Lower leg skin (tissue), 4 donors: ENCODE measurements at regions not wholly inside any gene's neighbourhood (a gene's known extent, or its start where the extent isn't known, plus 50 kb on each side); places are given as distances from the start of the nearest gene placed in this dataset.

Experiments used
- DNase-seq, 2 donors: peaks; one replicate each; pipeline ENCODE4 v3.0.0-alpha.2; 2019; ENCODE audit warnings: low spot score in 2 of 2
- H3K4me3 ChIP-seq: fragments of 200-600 bp; sonication (generic); 2 replicates; pipeline ENCODE4 v1.5.1; 2017; ENCODE audit warnings: mild to moderate bottlenecking, low read depth; ENCODE audit not compliant: poor library complexity, severe bottlenecking
- POLR2A ChIP-seq, 2 donors: fragments of 450-650 bp; IDR thresholded peaks; one replicate each; pipeline ENCODE4 v1.6.1; 2016 to 2017; ENCODE audit warnings: antibody characterized with exemption in 2 of 2, mild to moderate bottlenecking in 1 of 2, moderate library complexity in 1 of 2
- WGBS, 2 donors: methylation state at CpG; one replicate each; pipeline ENCODE4 v1.1.5; 2018; 5-methylcytosine and 5-hydroxymethylcytosine counted together
- intact Hi-C: fragments of 100-400 bp; cut with DNase I; formaldehyde crosslinking; loops from one replicate; pipeline ENCODE4 v1.15.0; 2023; ENCODE audit warnings: low total_unique reads
- TF ChIP-seq, protein P1 (sequence below), 3 donors: fragments of 450-650 bp; IDR thresholded peaks; one replicate each; pipeline ENCODE4 v1.5.1; 2016; ENCODE audit warnings: antibody characterized with exemption in 3 of 3, mild to moderate bottlenecking in 3 of 3, moderate library complexity in 2 of 3

DNA sequence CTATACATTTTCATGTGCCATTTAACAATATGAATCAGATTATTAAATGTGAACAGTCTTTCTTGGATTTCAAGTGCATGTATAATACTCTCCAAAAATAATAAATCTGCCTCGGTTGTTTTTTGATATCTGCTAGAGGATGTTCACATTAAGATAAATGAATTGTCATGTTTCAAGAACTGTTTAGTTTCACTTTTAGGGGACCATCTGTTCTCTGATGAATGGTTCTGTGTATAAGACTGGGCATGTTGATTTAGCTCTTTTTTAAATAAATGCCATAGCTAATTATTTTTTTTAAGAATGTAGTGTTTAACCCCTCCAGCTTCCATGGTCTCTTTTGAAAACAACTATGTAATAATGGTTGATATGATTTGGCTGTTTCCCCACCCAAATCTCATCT is 1245.1 kb upstream of the ADGRL4 start:
- H3K4me3 ChIP-seq = no peak overlapping the region
- intact Hi-C loops = no loop called here
- no peak for DNase-seq
- WGBS, 2 donors = 28 to 32% methylated on average over 1 of the region's 1 CpG
- TF ChIP-seq POLR2A (IDR thresholded peaks at IDR 0.05) = no peak
- TF ChIP-seq, protein P1, sequence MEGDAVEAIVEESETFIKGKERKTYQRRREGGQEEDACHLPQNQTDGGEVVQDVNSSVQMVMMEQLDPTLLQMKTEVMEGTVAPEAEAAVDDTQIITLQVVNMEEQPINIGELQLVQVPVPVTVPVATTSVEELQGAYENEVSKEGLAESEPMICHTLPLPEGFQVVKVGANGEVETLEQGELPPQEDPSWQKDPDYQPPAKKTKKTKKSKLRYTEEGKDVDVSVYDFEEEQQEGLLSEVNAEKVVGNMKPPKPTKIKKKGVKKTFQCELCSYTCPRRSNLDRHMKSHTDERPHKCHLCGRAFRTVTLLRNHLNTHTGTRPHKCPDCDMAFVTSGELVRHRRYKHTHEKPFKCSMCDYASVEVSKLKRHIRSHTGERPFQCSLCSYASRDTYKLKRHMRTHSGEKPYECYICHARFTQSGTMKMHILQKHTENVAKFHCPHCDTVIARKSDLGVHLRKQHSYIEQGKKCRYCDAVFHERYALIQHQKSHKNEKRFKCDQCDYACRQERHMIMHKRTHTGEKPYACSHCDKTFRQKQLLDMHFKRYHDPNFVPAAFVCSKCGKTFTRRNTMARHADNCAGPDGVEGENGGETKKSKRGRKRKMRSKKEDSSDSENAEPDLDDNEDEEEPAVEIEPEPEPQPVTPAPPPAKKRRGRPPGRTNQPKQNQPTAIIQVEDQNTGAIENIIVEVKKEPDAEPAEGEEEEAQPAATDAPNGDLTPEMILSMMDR (IDR thresholded peaks at IDR 0.05) = no peak

DNA sequence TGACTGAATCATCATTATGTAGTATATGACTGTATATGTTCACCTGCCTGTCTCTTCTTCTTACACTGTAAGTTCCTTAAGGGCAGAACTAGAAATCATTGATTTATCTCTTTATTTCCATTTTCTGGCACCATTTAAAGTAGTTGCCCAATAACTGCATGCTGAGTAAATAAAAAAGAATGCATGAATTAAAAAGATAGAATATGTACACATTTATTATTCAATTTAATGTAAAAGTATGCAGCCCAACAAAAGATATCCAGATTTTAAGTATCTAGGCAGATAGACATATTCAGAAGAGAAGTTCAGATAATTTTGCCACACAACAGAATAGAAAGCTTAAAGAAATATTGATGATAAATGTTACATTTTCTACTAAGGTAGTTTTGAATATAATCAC is 1244.6 kb upstream of the ADGRL4 start:
- DNase-seq = no peak
- intact Hi-C loops = no loop called here
- TF ChIP-seq, protein P1 (IDR thresholded peaks at IDR 0.05) = no peak
- no peak for TF ChIP-seq POLR2A (IDR thresholded peaks at IDR 0.05)
- no peak overlapping the region for H3K4me3 ChIP-seq

DNA sequence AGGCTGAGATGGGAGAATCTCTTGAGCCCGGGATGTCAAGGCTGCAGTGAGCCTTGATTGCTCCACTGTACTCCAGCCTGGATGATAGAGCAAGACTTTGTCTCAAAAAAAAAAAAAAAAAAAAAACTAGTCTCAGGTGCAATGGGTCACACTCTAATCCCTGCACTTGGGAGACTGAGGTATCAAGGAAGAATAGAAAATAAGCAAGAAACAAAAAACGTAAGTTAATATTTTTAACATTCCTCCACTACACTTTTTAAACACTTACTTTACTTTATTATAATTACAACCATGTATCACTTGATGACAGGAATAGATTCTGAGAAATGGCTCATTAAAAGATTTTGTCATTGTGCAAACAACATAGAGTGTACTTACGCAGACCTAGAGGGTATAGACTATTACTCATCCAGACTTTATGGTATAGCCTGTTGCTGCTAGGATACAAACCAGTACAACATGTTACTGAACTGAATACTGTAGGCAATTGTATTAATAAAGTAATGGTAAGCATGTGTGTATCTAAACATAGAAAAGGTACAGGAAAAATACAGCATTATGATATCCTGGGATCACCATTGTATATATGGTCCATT is 1244.1 kb upstream of the ADGRL4 start:
- 72 to 79% methylated on average over 3 of the region's 3 CpGs for WGBS, 2 donors
- DNase-seq = no peak
- intact Hi-C loops = no loop called here
- no peak overlapping the region for H3K4me3 ChIP-seq
- TF ChIP-seq, protein P1 (IDR thresholded peaks at IDR 0.05) = no peak
- TF ChIP-seq POLR2A (IDR thresholded peaks at IDR 0.05) = no peak

- no peak overlapping the region for H3K4me3 ChIP-seq
- DNase-seq = no peak
- TF ChIP-seq, protein P1 (IDR thresholded peaks at IDR 0.05) = no peak
- no peak for TF ChIP-seq POLR2A (IDR thresholded peaks at IDR 0.05)
- intact Hi-C loops = no loop called here
- 70 to 83% methylated on average over 1 of the region's 1 CpG for WGBS, 2 donors
Measured at GRCh38 chr1:80249699-80250098, 1243.2 kb upstream of the ADGRL4 start.

- intact Hi-C loops = no loop called here
- TF ChIP-seq POLR2A (IDR thresholded peaks at IDR 0.05) = no peak
- TF ChIP-seq, protein P1 (IDR thresholded peaks at IDR 0.05) = no peak
Measured at GRCh38 chr1:80248886-80249285, 1242.4 kb upstream of the ADGRL4 start.

GRCh38 chr1:80245813-80246212 is 1239.3 kb upstream of the ADGRL4 start:
- 91 to 95% methylated on average over 2 of the region's 2 CpGs for WGBS, 2 donors
- no peak overlapping the region for H3K4me3 ChIP-seq
- no peak for DNase-seq
- intact Hi-C loops = no loop called here
- TF ChIP-seq POLR2A (IDR thresholded peaks at IDR 0.05) = no peak
- TF ChIP-seq, protein P1 (IDR thresholded peaks at IDR 0.05) = no peak

More at GRCh38 chr1:80248886-80249285, 1242.4 kb upstream of the ADGRL4 start:
- H3K4me3 ChIP-seq = no peak overlapping the region
- no peak for DNase-seq
